Hematopoietic multipotent progenitor cell treated with erythropoietin and hydrocortisone succinate and interleukin-3 and kit ligand, for 17 days (in vitro differentiated cells): ENCODE measurements at regions not wholly inside any gene's neighbourhood (a gene's known extent, or its start where the extent isn't known, plus 50 kb on each side); places are given as distances from the start of the nearest gene placed in this dataset.
"Not testable (repeated sequence)": the region's sequence is repeated elsewhere in the genome, so short reads cannot be mapped to it uniquely, and the experiment has no call there.

ENCODE experiments used
- DNase-seq: peaks from one replicate; pipeline ENCODE4 v3.0.0-alpha.2; 2015; ENCODE audit warnings: low spot score

DNA sequence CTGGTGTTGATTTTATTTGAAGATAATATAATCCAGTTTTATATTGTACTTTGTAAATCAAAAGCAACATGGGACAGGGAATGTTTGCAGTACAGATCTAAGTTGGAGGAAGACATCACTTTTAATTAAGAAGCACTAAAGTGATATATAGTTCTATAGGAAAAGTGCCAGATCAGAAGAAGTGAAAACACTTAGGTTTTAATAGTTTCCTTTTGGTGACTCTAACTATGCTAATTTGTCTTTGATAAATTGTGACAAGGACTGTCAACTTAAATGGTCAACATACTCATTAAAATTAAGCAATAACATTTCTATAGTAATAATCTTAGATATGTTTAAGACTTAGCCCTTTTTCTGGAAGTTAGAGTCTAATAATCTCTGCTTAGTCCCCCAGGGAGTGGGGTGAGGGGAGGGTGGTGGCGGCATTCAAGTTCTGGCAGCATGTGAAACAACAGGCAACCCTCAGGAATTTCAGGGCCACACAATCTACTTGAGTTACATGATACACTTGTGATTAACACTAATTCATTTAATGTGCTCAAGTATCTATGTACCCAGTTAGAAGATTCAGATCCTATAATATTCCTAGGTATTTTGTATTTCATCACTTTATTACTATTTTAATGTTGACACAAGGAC is 1026.5 kb downstream of the NR2F1-AS1 start:
- DNase-seq, result no peak

DNA sequence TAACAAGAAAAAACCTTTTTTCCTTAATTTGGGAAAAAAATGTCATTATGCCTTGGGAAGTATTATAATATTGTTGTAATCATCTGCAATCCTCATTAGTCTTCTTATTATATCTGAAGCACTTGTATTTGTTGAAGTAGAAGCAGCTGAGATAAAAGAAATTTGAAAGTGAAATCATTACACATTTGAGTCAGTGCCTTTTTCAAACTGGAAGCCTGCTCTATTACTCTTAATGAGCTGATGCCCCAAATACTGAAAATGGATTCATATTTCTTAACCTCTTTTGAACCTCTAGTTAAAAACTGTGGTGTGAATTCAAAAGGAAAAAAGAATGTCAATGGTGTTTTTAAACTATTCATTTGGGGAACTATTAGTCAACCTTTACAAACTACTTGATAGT is 1027.7 kb downstream of the NR2F1-AS1 start:
- DNase-seq, result no peak

DNA sequence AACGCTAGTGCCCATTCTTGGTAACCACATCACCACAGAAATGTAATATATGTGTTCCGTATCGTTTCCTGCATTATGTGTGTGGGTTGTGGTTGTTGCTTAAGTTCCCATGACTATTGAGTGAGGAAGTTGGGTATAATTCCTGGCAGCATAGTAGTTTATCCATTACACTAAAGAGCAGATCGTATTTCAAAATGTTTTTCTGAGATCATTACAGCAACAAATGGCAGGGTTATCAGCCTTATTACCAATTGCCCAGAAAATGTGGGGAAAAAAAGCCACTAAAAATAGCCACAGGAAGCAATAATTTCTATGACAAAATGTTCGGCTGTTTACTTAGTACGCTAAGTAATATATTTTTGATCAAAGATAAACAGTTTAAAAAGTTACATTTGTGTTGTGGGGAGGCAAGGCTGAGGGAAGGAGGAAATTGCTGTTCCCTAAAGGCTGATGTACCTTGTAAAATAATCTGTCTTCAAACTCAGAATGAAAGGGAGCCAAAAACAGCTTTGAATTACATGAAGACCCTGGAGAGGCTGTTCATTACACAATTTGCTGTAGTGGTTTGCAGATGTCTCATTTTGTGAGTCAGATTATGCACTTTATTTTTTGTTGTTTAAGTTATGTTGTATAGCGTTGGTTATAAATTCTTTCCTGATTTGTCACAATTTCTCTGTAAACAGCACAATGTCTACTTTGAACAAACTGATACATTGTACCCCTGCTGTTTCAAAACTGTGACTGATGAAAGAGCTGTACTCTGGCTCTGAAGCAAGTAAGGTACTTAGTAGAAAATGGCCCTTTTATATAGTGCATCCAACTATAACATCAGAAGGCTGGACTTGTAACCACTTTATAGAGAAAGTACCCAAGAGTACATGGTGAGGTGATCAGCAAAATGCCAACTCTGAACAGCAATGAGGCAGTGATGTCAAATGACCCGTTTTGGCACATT is 1028.5 kb downstream of the NR2F1-AS1 start:
- no peak for DNase-seq

DNA sequence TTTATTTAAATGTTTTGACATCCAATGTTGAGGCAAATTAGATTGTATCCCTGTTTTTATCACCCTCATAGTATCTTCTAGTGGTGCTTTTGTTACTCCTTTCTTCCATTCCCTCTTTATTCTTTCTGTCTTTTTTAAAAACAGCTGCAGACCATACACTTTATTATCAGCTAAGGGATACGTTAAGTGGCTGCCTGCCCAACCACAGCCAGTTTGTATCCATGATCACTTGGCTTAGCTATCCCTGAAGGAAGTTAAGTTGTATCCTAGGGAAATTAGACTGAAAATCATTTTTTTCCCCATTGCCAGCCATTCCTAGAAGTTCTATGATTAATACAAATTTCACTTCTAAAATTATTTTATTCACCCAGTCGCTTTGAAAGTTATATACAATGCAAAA is 1032.7 kb downstream of the NR2F1-AS1 start:
- no peak for DNase-seq

GRCh38 chr5:92544596-92544995 is 1036.4 kb downstream of the NR2F1-AS1 start:
- no peak for DNase-seq

DNA sequence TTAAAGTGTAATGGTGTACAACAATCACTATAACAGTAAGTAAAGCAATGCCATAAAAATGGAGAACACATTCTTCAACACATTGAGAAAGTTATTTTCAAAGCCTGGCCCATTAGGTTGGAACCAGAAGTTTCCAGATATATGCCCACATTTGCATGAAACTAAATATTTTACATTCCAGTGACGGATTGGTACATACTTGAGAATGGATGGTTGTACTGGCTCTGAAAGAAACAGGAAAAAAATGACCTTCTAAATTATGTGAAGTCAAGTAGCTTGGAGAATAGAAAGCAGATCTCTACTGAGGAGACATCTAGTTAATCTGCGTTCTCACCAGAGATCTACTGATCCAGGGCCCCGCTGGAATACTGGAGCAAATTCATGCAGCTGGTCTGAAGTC is 1037.0 kb downstream of the NR2F1-AS1 start:
- DNase-seq, result no peak

DNA sequence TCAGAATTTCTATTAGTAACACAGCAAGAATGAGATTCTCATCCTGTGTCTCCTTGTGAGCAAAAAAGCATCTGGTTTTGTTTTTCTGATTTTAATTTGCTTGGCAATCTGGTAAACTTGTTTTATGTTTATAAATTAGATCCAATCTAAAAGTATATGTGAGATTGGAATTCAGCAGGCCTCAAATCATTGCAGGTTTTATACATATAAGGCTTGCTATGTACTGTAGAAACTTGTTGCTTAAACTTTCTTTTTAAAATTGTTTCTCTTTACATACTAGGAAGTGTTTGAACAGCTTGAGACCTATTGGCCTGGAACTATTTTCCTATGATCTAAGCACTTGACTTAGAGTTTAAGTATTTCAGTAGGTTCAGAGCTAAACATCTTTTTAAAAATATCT is 1037.8 kb downstream of the NR2F1-AS1 start:
- DNase-seq, result no peak

DNA sequence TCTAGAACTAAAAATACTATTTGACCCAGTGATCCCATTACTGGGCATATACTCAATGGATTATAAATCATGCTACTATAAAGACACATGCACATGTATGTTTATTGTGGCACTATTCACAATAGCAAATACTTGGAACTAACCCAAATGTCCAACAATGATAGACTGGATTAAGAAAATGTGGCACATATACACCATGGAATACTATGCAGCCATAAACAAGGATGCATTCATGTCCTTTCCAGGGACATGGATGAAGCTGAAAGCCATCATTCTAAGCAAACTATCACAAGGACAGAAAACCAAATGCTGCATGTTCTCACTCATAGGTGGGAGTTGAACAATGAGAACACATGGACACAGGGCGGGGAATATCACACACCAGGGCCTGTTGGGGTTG is 1039.0 kb downstream of the NR2F1-AS1 start:
- not testable (repeated sequence) for DNase-seq

DNA sequence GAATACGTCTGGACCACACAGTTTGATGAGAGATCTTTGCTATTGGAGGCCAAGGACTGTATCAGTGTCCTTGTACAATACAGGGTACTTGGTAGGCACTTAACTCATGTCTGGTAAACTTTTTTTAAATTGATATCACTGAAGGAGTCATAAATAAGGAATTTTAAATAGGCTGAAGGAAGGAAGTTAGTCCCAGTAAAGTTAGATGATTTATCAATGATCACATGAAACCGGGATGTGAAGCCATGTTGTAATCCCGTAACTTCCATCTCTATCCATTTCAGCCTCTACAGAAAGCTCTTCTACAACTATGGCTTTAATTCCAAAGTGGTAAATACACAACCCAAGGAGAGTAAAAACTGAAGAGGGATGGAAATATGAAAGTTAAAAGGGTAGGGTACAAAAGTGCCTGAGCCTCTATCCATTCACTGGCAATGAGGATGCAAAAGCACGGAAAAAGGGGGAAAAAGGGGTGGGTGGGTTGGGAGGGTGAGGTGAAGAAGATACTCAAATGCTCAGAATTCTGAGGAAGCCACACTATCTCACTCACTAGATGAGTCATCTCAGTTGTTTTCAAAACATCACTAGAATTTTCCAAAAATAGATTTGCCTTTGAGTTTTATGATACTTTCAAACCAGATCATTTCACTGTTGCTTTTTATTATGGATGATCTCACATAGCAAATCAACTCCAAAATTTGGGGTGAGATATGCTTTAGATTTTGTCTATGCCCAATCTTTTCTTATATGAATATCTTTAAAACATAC is 1053.5 kb downstream of the NR2F1-AS1 start:
- no peak for DNase-seq

GRCh38 chr5:92525131-92525530 is 1055.9 kb downstream of the NR2F1-AS1 start:
- DNase-seq, result no peak

DNA sequence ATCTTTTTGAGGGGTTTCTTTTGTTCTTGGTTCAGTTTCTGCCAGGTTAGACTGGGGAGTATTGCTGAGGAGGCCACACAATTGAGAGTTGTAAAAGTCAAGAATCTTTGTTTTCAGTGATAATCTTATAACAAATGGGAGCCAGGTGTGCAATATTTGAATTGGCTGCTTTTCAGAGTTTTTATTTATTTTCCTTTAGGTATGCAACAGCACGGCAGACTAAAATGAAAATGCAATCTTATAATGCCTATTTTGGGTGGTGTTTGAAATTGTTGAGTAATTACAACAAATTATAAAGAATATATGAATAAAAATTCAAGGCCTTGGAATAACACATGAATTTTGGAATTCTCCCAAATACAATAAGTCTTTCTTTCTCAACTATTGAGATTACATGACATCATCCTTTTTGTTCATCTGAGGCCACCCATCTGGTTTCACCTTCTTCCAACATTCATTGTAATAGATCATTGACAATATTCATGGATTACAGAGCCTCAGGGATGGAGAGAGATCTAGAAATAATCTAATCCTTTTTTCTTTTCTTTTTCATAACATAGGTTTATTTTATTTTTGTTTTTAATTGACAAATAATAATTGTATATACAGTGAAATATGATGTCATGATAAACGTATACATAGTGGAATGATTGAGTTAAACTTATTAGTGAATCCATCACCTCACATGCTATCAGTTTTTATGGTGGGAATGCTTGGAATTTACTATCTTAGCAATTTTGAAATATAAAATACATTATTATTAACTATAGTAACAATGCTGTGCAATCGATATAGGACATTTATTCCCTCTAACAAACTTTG is 1061.0 kb downstream of the NR2F1-AS1 start:
- no peak for DNase-seq

DNA sequence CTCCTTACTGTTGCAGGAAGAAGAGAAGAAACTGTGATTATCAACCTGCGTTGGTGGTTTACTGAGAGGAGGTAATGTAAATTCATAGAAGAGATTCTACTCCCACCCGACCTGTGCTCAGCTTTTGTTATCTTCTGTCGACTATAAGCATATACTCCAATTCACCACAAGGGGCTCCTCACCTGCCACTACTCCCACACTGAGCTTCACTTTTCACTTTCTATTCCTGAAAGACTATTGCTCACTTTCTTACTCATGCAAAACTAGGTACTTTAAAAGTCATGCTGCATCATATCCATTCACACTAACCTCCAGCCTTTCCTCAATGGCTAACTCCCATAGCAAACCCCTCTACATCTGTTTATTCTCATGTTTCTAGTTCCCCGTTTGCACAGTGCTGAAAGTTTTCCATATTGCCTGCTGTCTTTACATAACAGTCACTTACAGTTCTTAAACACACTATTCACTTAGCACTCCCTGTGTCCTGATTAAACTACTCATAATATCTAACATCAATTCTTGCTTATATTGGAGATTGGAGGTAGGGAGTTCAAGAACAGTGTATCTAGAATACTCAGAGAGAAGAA is 1062.6 kb downstream of the NR2F1-AS1 start:
- no peak for DNase-seq

DNA sequence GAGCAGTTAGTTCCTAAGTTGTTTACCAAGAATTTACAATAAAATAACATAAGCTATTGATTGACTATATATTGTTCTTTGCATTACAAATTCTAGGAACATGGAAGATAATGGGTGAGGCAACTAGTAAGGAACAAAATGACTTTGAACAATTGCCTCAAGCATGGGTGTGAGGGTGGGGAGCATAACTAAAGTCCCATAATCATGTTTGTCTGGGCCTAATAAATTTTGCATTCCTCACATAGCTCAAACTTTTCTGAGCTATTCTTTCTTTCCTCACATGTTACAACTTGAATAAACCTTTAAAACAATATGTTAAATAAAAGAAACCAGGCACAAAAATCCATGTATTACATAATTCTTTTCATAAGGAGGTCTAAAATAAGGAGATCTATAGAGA is 1066.1 kb downstream of the NR2F1-AS1 start:
- DNase-seq, result no peak

DNA sequence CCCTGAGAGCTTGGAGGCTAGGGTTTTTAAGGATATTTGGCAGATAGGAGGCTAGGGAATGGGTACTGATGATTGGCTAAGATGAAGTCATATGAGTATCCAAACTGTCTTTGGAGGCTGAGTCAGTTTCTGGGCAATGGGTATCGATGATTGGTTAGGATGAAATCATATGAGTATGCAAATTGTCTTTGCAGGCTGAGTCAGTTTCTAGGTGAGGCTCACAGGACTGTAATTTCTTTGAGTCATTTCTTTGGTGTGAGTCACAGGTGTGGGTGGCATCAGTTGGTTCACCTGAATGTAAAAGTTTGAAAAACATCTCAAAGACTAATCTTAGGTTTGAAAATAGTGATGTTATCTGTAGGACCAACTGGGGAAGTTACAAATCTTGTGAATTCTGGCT is 1068.0 kb downstream of the NR2F1-AS1 start:
- DNase-seq, result no peak

- no peak for DNase-seq
Measured at GRCh38 chr5:92508271-92508670, 1072.7 kb downstream of the NR2F1-AS1 start.

DNA sequence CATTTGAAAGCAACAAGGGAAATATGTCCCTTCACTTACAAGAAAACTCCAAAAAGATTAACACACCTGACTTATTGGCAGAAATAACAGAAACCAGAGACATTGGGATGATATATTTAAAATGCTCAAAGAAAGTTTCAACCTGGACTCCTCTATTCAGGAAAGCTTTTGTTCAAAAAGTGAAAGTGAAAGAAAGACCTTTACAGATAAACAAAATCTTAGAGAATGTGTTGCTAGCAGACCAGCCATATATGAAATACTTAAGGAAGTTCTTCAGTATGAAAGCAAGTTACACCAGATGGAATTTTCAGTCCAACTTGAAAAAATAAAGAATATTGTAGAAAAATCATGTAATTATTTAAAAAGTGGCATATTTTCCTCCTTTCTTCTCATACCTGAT is 1075.1 kb downstream of the NR2F1-AS1 start:
- no peak for DNase-seq

GRCh38 chr5:92505145-92505544 is 1075.9 kb downstream of the NR2F1-AS1 start:
- no peak for DNase-seq

GRCh38 chr5:92504346-92504745 is 1076.7 kb downstream of the NR2F1-AS1 start:
- DNase-seq, result no peak

DNA sequence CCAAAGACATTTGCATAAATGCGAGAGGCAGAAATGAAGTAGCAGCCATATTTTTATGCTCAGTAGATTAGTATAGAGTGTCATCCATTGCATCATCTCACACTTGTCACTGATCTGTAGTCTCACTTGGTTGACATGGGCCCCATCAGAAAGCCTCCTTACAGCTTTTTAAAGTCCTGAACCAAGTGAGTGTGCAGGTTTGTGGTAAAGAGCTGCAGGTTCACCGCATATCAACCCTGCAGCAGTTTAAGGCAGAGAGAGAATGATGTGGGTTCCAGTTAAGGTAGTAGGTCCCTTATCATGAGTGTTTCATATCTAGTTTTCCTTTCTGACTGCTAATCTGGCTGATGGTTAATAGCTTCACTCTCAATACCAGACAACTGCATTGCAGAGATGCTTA is 1080.3 kb downstream of the NR2F1-AS1 start:
- no peak for DNase-seq

DNA sequence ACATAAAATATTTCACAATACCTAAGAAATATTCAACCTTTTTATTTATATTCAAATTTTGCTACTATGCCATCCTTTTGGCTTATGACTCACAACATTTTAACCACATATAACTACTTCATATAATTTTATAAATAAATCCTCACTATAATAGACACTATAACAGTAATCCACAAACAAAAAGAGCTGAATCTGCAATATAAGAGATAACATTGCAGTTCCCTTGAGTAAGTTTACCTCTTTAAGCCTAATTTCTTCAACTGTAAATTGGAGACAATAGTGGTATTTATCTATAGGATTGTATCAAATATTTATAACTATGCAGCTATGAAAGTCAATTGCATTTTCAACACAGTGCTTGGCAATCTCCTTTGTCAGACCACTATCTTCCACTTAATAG is 1084.5 kb downstream of the NR2F1-AS1 start:
- no peak for DNase-seq

GRCh38 chr5:92494508-92494907 is 1086.5 kb downstream of the NR2F1-AS1 start:
- DNase-seq, result no peak
